ENCODE measurements at regions not wholly inside any gene's neighbourhood (a gene's known extent, or its start where the extent isn't known, plus 50 kb on each side); places are given as distances from the start of the nearest gene placed in this dataset.

DNA sequence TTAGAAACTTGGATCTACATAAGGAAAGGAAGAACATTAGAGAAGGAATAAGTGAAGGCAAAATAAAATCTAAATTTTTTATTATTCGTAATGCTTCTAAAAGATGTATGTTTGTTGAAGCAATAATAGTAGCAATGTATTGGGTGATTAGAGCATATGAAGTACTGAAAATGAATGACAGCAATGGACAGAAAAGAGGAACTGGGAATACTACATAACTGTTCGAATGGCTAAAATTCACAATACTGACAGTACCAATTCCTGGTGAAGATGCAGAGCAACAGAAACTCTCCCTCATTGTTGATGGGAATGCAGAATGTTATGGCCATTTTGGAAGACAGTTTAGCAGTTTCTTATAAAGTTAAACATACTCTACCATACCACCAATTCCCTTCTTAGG, 177.3 kb upstream of the SPEF2 start:
- H3K36me3 ChIP-seq (replicated peaks; ENCODE audit: insufficient read depth, low read length): no peaks in the 10 kb centered on the region
- H4K20me1 ChIP-seq (ENCODE audit: insufficient read depth, low read length): no peaks in the 10 kb centered on the region
- H3K4me3 ChIP-seq (ENCODE audit: low read length): no peak overlapping the region
- H3K4me2 ChIP-seq (ENCODE audit: low read depth, low read length): no peak overlapping the region
- no peaks in the 10 kb centered on the region for H3K27me3 ChIP-seq (replicated peaks; ENCODE audit: insufficient read depth, low read length)
- H3K9ac ChIP-seq (ENCODE audit: low read length): no peak overlapping the region
- DNase-seq: no peak
- H3K9me2 ChIP-seq (replicated peaks; ENCODE audit: insufficient read depth, low read length): no peaks in the 10 kb centered on the region
- H3K27ac ChIP-seq (ENCODE audit: low read length): no peak overlapping the region
- H3K4me1 ChIP-seq (ENCODE audit: low read length): no peaks in the 10 kb centered on the region
- TF ChIP-seq, protein P1, sequence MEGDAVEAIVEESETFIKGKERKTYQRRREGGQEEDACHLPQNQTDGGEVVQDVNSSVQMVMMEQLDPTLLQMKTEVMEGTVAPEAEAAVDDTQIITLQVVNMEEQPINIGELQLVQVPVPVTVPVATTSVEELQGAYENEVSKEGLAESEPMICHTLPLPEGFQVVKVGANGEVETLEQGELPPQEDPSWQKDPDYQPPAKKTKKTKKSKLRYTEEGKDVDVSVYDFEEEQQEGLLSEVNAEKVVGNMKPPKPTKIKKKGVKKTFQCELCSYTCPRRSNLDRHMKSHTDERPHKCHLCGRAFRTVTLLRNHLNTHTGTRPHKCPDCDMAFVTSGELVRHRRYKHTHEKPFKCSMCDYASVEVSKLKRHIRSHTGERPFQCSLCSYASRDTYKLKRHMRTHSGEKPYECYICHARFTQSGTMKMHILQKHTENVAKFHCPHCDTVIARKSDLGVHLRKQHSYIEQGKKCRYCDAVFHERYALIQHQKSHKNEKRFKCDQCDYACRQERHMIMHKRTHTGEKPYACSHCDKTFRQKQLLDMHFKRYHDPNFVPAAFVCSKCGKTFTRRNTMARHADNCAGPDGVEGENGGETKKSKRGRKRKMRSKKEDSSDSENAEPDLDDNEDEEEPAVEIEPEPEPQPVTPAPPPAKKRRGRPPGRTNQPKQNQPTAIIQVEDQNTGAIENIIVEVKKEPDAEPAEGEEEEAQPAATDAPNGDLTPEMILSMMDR (IDR thresholded peaks at IDR 0.05; ENCODE audit: low read length): no peak
- TF ChIP-seq EZH2 (optimal IDR thresholded peaks at IDR 0.05; ENCODE audit: low read depth, low read length): no peak
- TF ChIP-seq EZH2phosphoT487 (IDR thresholded peaks at IDR 0.05; ENCODE audit: low read length): no peak
- no peaks in the 10 kb centered on the region for H3F3A ChIP-seq (ENCODE audit: insufficient read depth, low read length)
- H3K79me2 ChIP-seq (ENCODE audit: low read length): no peaks in the 10 kb centered on the region
- no peak overlapping the region for H2AFZ ChIP-seq (ENCODE audit: low read length)
- no peaks in the 10 kb centered on the region for H3K9me3 ChIP-seq (replicated peaks; ENCODE audit: insufficient read depth, low read length)

DNA sequence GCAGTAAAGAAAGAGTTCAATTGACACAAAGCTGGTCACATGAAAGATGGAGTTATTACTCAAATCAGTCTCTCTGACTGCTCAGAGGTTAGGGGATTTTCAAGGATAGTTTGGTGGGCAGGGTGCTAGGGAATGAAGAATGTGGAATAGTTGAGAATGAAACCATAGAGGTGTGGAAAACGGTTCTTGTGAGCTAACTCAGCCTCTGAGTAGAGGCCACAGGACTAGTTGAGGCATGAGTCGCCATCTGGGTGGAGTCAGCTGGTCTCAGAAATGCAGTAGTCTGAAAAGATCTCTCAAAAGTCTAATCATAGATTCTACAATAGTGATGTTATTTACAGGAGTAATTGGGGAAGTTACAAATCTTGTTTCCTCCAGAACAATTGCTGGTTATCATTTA, 178.9 kb upstream of the SPEF2 start:
- Histone ChIP-seq H3K27ac (ENCODE audit: low read length) (no peak overlapping the region), H4K20me1 (ENCODE audit: insufficient read depth, low read length) (no peaks in the 10 kb centered on the region), H3K9me3 (replicated peaks; ENCODE audit: insufficient read depth, low read length) (no peaks in the 10 kb centered on the region), H3K4me3 (ENCODE audit: low read length) (no peak overlapping the region), H3K27me3 (replicated peaks; ENCODE audit: insufficient read depth, low read length) (no peaks in the 10 kb centered on the region), H3K9ac (ENCODE audit: low read length) (no peak overlapping the region), H3K4me1 (ENCODE audit: low read length) (no peaks in the 10 kb centered on the region), H3K36me3 (replicated peaks; ENCODE audit: insufficient read depth, low read length) (no peaks in the 10 kb centered on the region), H2AFZ (ENCODE audit: low read length) (no peak overlapping the region), H3F3A (ENCODE audit: insufficient read depth, low read length) (no peaks in the 10 kb centered on the region), H3K79me2 (ENCODE audit: low read length) (no peaks in the 10 kb centered on the region), H3K4me2 (ENCODE audit: low read depth, low read length) (no peak overlapping the region), H3K9me2 (replicated peaks; ENCODE audit: insufficient read depth, low read length) (no peaks in the 10 kb centered on the region)
- DNase-seq: no peak
- TF ChIP-seq, protein P1 (IDR thresholded peaks at IDR 0.05; ENCODE audit: low read length): no peak
- TF ChIP-seq EZH2 (optimal IDR thresholded peaks at IDR 0.05; ENCODE audit: low read depth, low read length) (no peak), EZH2phosphoT487 (IDR thresholded peaks at IDR 0.05; ENCODE audit: low read length) (no peak)

DNA sequence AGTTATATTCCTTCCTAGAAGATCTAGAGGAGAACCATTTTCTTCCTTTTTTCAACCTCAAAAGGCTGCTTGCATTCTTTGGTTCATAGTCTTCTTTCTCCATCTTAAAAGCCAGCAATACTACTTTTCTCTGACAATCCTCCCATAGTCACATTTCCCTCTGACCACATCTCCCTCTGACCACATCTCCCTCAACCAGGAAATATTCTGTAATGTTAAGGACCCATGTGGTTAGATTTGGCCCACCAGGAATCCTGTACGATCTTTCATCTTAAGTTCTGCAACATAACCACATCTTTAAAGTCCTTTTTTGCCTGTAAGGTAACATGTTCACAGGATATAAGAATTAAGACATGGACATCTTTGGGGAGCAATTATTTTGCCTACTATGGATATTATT, 179.4 kb upstream of the SPEF2 start:
- H3K4me1 ChIP-seq (ENCODE audit: low read length): no peaks in the 10 kb centered on the region
- H3K9me3 ChIP-seq (replicated peaks; ENCODE audit: insufficient read depth, low read length): no peaks in the 10 kb centered on the region
- H3K9me2 ChIP-seq (replicated peaks; ENCODE audit: insufficient read depth, low read length): no peaks in the 10 kb centered on the region
- H3K27ac ChIP-seq (ENCODE audit: low read length): no peak overlapping the region
- no peaks in the 10 kb centered on the region for H4K20me1 ChIP-seq (ENCODE audit: insufficient read depth, low read length)
- no peaks in the 10 kb centered on the region for H3K27me3 ChIP-seq (replicated peaks; ENCODE audit: insufficient read depth, low read length)
- no peaks in the 10 kb centered on the region for H3F3A ChIP-seq (ENCODE audit: insufficient read depth, low read length)
- H2AFZ ChIP-seq (ENCODE audit: low read length): no peak overlapping the region
- no peak overlapping the region for H3K4me2 ChIP-seq (ENCODE audit: low read depth, low read length)
- no peak overlapping the region for H3K4me3 ChIP-seq (ENCODE audit: low read length)
- no peak overlapping the region for H3K9ac ChIP-seq (ENCODE audit: low read length)
- no peaks in the 10 kb centered on the region for H3K79me2 ChIP-seq (ENCODE audit: low read length)
- TF ChIP-seq EZH2 (optimal IDR thresholded peaks at IDR 0.05; ENCODE audit: low read depth, low read length): no peak
- TF ChIP-seq, protein P1 (IDR thresholded peaks at IDR 0.05; ENCODE audit: low read length): no peak
- TF ChIP-seq EZH2phosphoT487 (IDR thresholded peaks at IDR 0.05; ENCODE audit: low read length): no peak
- no peaks in the 10 kb centered on the region for H3K36me3 ChIP-seq (replicated peaks; ENCODE audit: insufficient read depth, low read length)
- no peak for DNase-seq
